ENCODE measurements at regions not wholly inside any gene's neighbourhood (a gene's known extent, or its start where the extent isn't known, plus 50 kb on each side); places are given as distances from the start of the nearest gene placed in this dataset.

- Histone ChIP-seq H3K27ac (ENCODE audit: insufficient read depth in 1 of 2, low read depth in 1 of 2, low read length in 2 of 2, poor library complexity in 1 of 2, severe bottlenecking in 2 of 2) (no peak overlapping the region), H3K4me3 (ENCODE audit: control insufficient read depth in 1 of 7, extremely low read depth in 1 of 7, insufficient read depth in 4 of 7, low read depth in 2 of 7, low read length in 6 of 7) (no peak overlapping the region), H3K4me1 (ENCODE audit: control extremely low read depth in 1 of 4, control insufficient read depth in 4 of 4, insufficient read depth in 4 of 4, low read length in 3 of 4) (no peaks in the 10 kb centered on the region), H3K9me3 (ENCODE audit: control extremely low read depth in 1 of 5, control insufficient read depth in 4 of 5, insufficient read depth in 2 of 5, low read depth in 1 of 5, low read length in 4 of 5) (no peaks in the 10 kb centered on the region), H3K27me3 (replicated peaks in 2 of 5; ENCODE audit: control insufficient read depth in 4 of 5, insufficient read depth in 5 of 5, low read length in 4 of 5) (no peaks in the 10 kb centered on the region), H3K36me3 (ENCODE audit: control insufficient read depth in 4 of 4, insufficient read depth in 4 of 4, low read length in 3 of 4) (no peaks in the 10 kb centered on the region)
- no peak for DNase-seq
- ChIA-PET CTCF (no interaction called here), POLR2A (no interaction called here)
- 80% methylated on average over 1 of the region's 1 CpG for WGBS (ENCODE audit: insufficient coverage)
These were observed 61.0 kb upstream of the HS3ST5 start for GRCh38 chr6:114403858-114404257.

GRCh38 chr6:114398481-114398880 lies 55.7 kb upstream of the HS3ST5 start:
- 50% methylated on average over 1 of the region's 2 CpGs for WGBS (ENCODE audit: insufficient coverage)
- CTCF ChIA-PET: no interaction called here

More at GRCh38 chr6:114398481-114398880, 55.7 kb upstream of the HS3ST5 start:
- DNase-seq: no peak
- H3K27ac ChIP-seq (ENCODE audit: insufficient read depth in 1 of 2, low read depth in 1 of 2, low read length in 2 of 2, poor library complexity in 1 of 2, severe bottlenecking in 2 of 2): no peak overlapping the region
- H3K27me3 ChIP-seq (replicated peaks in 2 of 5; ENCODE audit: control insufficient read depth in 4 of 5, insufficient read depth in 5 of 5, low read length in 4 of 5): no peaks in the 10 kb centered on the region
- POLR2A ChIA-PET: no interaction called here
- H3K4me3 ChIP-seq (ENCODE audit: control insufficient read depth in 1 of 7, extremely low read depth in 1 of 7, insufficient read depth in 4 of 7, low read depth in 2 of 7, low read length in 6 of 7): no peak overlapping the region
- H3K9me3 ChIP-seq (ENCODE audit: control extremely low read depth in 1 of 5, control insufficient read depth in 4 of 5, insufficient read depth in 2 of 5, low read depth in 1 of 5, low read length in 4 of 5): no peaks in the 10 kb centered on the region
- no peaks in the 10 kb centered on the region for H3K4me1 ChIP-seq (ENCODE audit: control extremely low read depth in 1 of 4, control insufficient read depth in 4 of 4, insufficient read depth in 4 of 4, low read length in 3 of 4)
- H3K36me3 ChIP-seq (ENCODE audit: control insufficient read depth in 4 of 4, insufficient read depth in 4 of 4, low read length in 3 of 4): no peaks in the 10 kb centered on the region
